GM12878 (cell line): ENCODE measurements at regions not wholly inside any gene's neighbourhood (a gene's known extent, or its start where the extent isn't known, plus 50 kb on each side); places are given as distances from the start of the nearest gene placed in this dataset.

Experiments used
- ATAC-seq: fragments of 200-7000 bp; cut with Tn5 transposase; 3 replicates; pipeline ENCODE4 v1.9.1; 2020; ENCODE audit warnings: mild to moderate bottlenecking, moderate library complexity
- BruUV-seq: library from RNA; stranded (reverse); fragments of 400-500 nt; replicated peaks from 2 replicates; lab custom pipeline; 2021; lab: Mats Ljungman, UMichigan
- CTCF ChIA-PET: fragments of 300-600 bp; sonication (Branson Sonifier 250); formaldehyde crosslinking; extraction: SDS; loops from one replicate; lab custom pipeline; 2021; ENCODE audit warnings: inconsistent platforms; lab: Yijun Ruan, JAX
- POLR2A ChIA-PET: fragments of 350-600 bp; formaldehyde crosslinking; extraction: SDS; loops from one replicate; lab custom pipeline; 2021; ENCODE audit warnings: inconsistent platforms; lab: Charles Lee
- RAD21 ChIA-PET: fragments of 300-600 bp; sonication (Branson Sonifier 250); formaldehyde crosslinking; loops from one replicate; lab custom pipeline; 2023; ENCODE audit warnings: antibody characterized with exemption; ENCODE audit not compliant: unreplicated experiment; lab: Charles Lee
- SMC1A ChIA-PET: fragments of 300-600 bp; sonication (Branson Sonifier 250); formaldehyde crosslinking; loops from one replicate; lab custom pipeline; 2023; ENCODE audit not compliant: unreplicated experiment, uncharacterized antibody; lab: Charles Lee
- DNase-seq: peaks from one replicate; pipeline ENCODE4 v3.0.0-alpha.2; 2011; ENCODE audit warnings: low read depth, low spot score
- FAIRE-seq: peaks from 3 replicates; lab custom pipeline; 2011; peaks lifted over from hg19 to GRCh38; lab: Jason Lieb, UNC
- H2AFZ ChIP-seq: 2 replicates; pipeline ENCODE4 v1.6.0; 2011; ENCODE audit warnings: low read depth, low read length, control low read depth; ENCODE audit not compliant: control insufficient read depth
- H3K27ac ChIP-seq: 2 replicates; pipeline ENCODE4 v1.5.1; 2011; ENCODE audit warnings: control low read depth; ENCODE audit not compliant: control insufficient read depth, insufficient read depth
- H3K27me3 ChIP-seq, 2 experiments: replicated peaks in 1 of 2; 2 replicates each; pipeline versions ENCODE4 v1.6.0 to v1.6.1; 2011; ENCODE audit warnings: low read length in 1 of 2; ENCODE audit not compliant: control insufficient read depth in 2 of 2, insufficient read depth in 2 of 2
- H3K36me3 ChIP-seq, 2 experiments: 2 replicates each; pipeline ENCODE4 v1.5.1; 2011; ENCODE audit warnings: low read length in 1 of 2; ENCODE audit not compliant: control insufficient read depth in 2 of 2, insufficient read depth in 2 of 2
- H3K4me1 ChIP-seq: 2 replicates; pipeline ENCODE4 v1.6.1; 2011; ENCODE audit warnings: mild to moderate bottlenecking, low read length, moderate library complexity, mixed read lengths; ENCODE audit not compliant: control insufficient read depth, insufficient read depth
- H3K4me2 ChIP-seq: 2 replicates; pipeline ENCODE4 v1.6.0; 2011; ENCODE audit warnings: control low read depth; ENCODE audit not compliant: control insufficient read depth, insufficient read depth
- H3K4me3 ChIP-seq: fragments of 200-600 bp; sonication (generic); 2 replicates; pipeline ENCODE4 v1.5.1; 2016
- H3K79me2 ChIP-seq: 2 replicates; pipeline ENCODE4 v1.6.0; 2011; ENCODE audit warnings: low read length; ENCODE audit not compliant: control insufficient read depth, insufficient read depth
- H3K9ac ChIP-seq: 2 replicates; pipeline ENCODE4 v1.8.0; 2011; ENCODE audit warnings: low read length, control low read depth, mixed read lengths; ENCODE audit not compliant: control insufficient read depth, insufficient read depth
- H3K9me3 ChIP-seq: replicated peaks from 3 replicates; pipeline ENCODE4 v1.5.1; 2011; ENCODE audit warnings: mild to moderate bottlenecking, low read length; ENCODE audit not compliant: control insufficient read depth, insufficient read depth
- H4K20me1 ChIP-seq: 2 replicates; pipeline ENCODE4 v1.6.0; 2011; ENCODE audit not compliant: control insufficient read depth, insufficient read depth
- FOXM1 ChIP-seq: IDR thresholded peaks from 2 replicates; pipeline ENCODE4 v1.6.1; 2012; ENCODE audit warnings: low read depth, mild to moderate bottlenecking, inconsistent platforms, low read length, moderate library complexity
- HSF1 ChIP-seq: fragments of 150-350 bp; IDR thresholded peaks from 2 replicates; pipeline ENCODE4 v1.6.1; 2014; ENCODE audit warnings: mild to moderate bottlenecking, low read depth, low read length
- MEF2A ChIP-seq: IDR thresholded peaks from 2 replicates; pipeline ENCODE4 v1.6.1; 2011; ENCODE audit warnings: low read depth, mild to moderate bottlenecking, low read length, moderate library complexity; ENCODE audit not compliant: insufficient read depth
- NFXL1 ChIP-seq: fragments of 450-650 bp; IDR thresholded peaks from 2 replicates; pipeline ENCODE4 v1.6.1; 2017; ENCODE audit warnings: antibody characterized with exemption, mild to moderate bottlenecking, borderline replicate concordance
- WGBS: methylation state at CpG from one replicate; pipeline ENCODE4 v1.1.6; 2016; ENCODE audit warnings: low lambda C conversion rate; ENCODE audit not compliant: insufficient replicate concordance, insufficient coverage; ENCODE audit errors: missing lambda C conversion rate; 5-methylcytosine and 5-hydroxymethylcytosine counted together
- in situ Hi-C: fragments of 300-500 bp; cut with MboI; formaldehyde crosslinking; loops from 9 replicates; pipeline ENCODE4 v1.14.3; 2018; ENCODE audit warnings: mixed read lengths
- intact Hi-C: fragments of 100-400 bp; cut with micrococcal nuclease; formaldehyde crosslinking; loops from one replicate; pipeline ENCODE4 v1.14.2; 2022; ENCODE audit not compliant: unreplicated experiment

GRCh38 chr2:167869200-167869599 lies 378.2 kb downstream of the STK39 start:
- no peaks in the 10 kb centered on the region for H3K9me3 ChIP-seq
- H3K79me2 ChIP-seq, result no peaks in the 10 kb centered on the region
- H4K20me1 ChIP-seq, result no peaks in the 10 kb centered on the region; the same call in 1 of the 2 replicates
- POLR2A ChIA-PET, result no interaction called here
- in situ Hi-C loops (no loop called here), intact Hi-C loops (loop anchor here (2.0 kb wide), 1 partner anchor 250 kb away; no protein-coding TSS in a partner anchor)
- no peak overlapping the region for H3K27ac ChIP-seq
- RAD21 ChIA-PET, result no interaction called here
- ATAC-seq (no peak), DNase-seq (no peak), FAIRE-seq (no peak)
- CTCF ChIA-PET, result no interaction called here
- SMC1A ChIA-PET, result no interaction called here
- BruUV-seq, result no TSS peak
- H3K9ac ChIP-seq, result no peak overlapping the region
- no peak overlapping the region for H3K4me2 ChIP-seq
- no peaks in the 10 kb centered on the region for H3K27me3 ChIP-seq
- no peak overlapping the region for H3K4me3 ChIP-seq
- H3K4me1 ChIP-seq, result no peaks in the 10 kb centered on the region
- TF ChIP-seq NFXL1, result no peak
- no peak for TF ChIP-seq MEF2A
- no peak for TF ChIP-seq FOXM1
- no peaks in the 10 kb centered on the region for H3K36me3 ChIP-seq
- H2AFZ ChIP-seq, result no peak overlapping the region
- WGBS, result 21% methylated on average over 6 of the region's 6 CpGs

- Histone ChIP-seq H3K4me1 (no peaks in the 10 kb centered on the region), H3K4me2 (no peak overlapping the region), H4K20me1 (no peaks in the 10 kb centered on the region), H3K36me3 (no peaks in the 10 kb centered on the region), H3K9me3 (no peaks in the 10 kb centered on the region), H3K27ac (no peak overlapping the region), H2AFZ (no peak overlapping the region), H3K79me2 (no peaks in the 10 kb centered on the region), H3K27me3 (no peaks in the 10 kb centered on the region), H3K9ac (no peak overlapping the region), H3K4me3 (no peak overlapping the region)
- DNase-seq (no peak), ATAC-seq (no peak), FAIRE-seq (no peak)
- ChIA-PET RAD21 (no interaction called here), SMC1A (interaction anchor here (1.2 kb wide), 1 partner anchor 15 kb away, joined by 3 read pairs; no protein-coding TSS in a partner anchor), CTCF (no interaction called here), POLR2A (no interaction called here)
- WGBS, result 43% methylated on average over 2 of the region's 2 CpGs
- no peak for TF ChIP-seq HSF1
- in situ Hi-C loops, result no loop called here
- intact Hi-C loops, result no loop called here
- BruUV-seq, result no TSS peak
These were observed 384.0 kb downstream of the STK39 start for GRCh38 chr2:167863377-167863776.
